NCI-H2196 (cell line): ENCODE measurements at regions not wholly inside any gene's neighbourhood (a gene's known extent, or its start where the extent isn't known, plus 50 kb on each side); places are given as distances from the start of the nearest gene placed in this dataset.

ENCODE experiments used
- DNase-seq: peaks from one replicate; lab custom pipeline; 2025; ENCODE audit not compliant: unreplicated experiment; lab: John Stamatoyannopoulos, UW

GRCh38 chr2:150110548-150110947 lies 376.9 kb downstream of the RND3 start:
- DNase-seq = no peak

GRCh38 chr2:150109912-150110311 lies 377.6 kb downstream of the RND3 start:
- no peak for DNase-seq

GRCh38 chr2:150109028-150109427 lies 378.4 kb downstream of the RND3 start:
- no peak for DNase-seq

GRCh38 chr2:150107816-150108215 lies 379.7 kb downstream of the RND3 start:
- DNase-seq = no peak

- DNase-seq = no peak
Observed at GRCh38 chr2:150107170-150107569, 380.3 kb downstream of the RND3 start.

- DNase-seq = no peak
Observed at GRCh38 chr2:150101947-150102346, 385.5 kb downstream of the RND3 start.

- no peak for DNase-seq
Observed at GRCh38 chr2:150100834-150101233, 386.6 kb downstream of the RND3 start.

- DNase-seq = no peak
Observed at GRCh38 chr2:150100336-150100735, 387.1 kb downstream of the RND3 start.

GRCh38 chr2:150099805-150100204 lies 387.7 kb downstream of the RND3 start:
- DNase-seq = no peak

- DNase-seq = no peak
Observed at GRCh38 chr2:150097901-150098531, 389.5 kb downstream of the RND3 start.

GRCh38 chr2:150097402-150097801 lies 390.1 kb downstream of the RND3 start:
- DNase-seq = no peak

- DNase-seq = no peak
Observed at GRCh38 chr2:150095361-150096095, 391.9 kb downstream of the RND3 start.

- DNase-seq = no peak
Observed at GRCh38 chr2:150091846-150092245, 395.6 kb downstream of the RND3 start.

GRCh38 chr2:150090031-150090430 lies 397.4 kb downstream of the RND3 start:
- no peak for DNase-seq

GRCh38 chr2:150088538-150088937 lies 398.9 kb downstream of the RND3 start:
- DNase-seq = no peak

- DNase-seq = no peak
Observed at GRCh38 chr2:150085478-150085877, 402.0 kb downstream of the RND3 start.

- DNase-seq = no peak
Observed at GRCh38 chr2:150081775-150082481, 405.5 kb downstream of the RND3 start.

- DNase-seq = no peak
Observed at GRCh38 chr2:150076281-150076680, 411.2 kb downstream of the RND3 start.

GRCh38 chr2:150075831-150076230 lies 411.6 kb downstream of the RND3 start:
- no peak for DNase-seq

- DNase-seq = no peak
Observed at GRCh38 chr2:150066490-150066889, 421.0 kb downstream of the RND3 start.

GRCh38 chr2:150063931-150064548 lies 423.4 kb downstream of the RND3 start:
- no peak for DNase-seq

GRCh38 chr2:150063432-150063889 lies 424.0 kb downstream of the RND3 start:
- no peak for DNase-seq
